Dedifferentiated amniotic fluid mesenchymal stem cell (primary cell): ENCODE measurements at regions not wholly inside any gene's neighbourhood (a gene's known extent, or its start where the extent isn't known, plus 50 kb on each side); places are given as distances from the start of the nearest gene placed in this dataset.
"Not testable (repeated sequence)": the region's sequence is repeated elsewhere in the genome, so short reads cannot be mapped to it uniquely, and the experiment has no call there.

Experiments used
- DNase-seq: peaks from one replicate; pipeline ENCODE4 v3.0.0-alpha.2; 2016; ENCODE audit errors: extremely low spot score

DNA sequence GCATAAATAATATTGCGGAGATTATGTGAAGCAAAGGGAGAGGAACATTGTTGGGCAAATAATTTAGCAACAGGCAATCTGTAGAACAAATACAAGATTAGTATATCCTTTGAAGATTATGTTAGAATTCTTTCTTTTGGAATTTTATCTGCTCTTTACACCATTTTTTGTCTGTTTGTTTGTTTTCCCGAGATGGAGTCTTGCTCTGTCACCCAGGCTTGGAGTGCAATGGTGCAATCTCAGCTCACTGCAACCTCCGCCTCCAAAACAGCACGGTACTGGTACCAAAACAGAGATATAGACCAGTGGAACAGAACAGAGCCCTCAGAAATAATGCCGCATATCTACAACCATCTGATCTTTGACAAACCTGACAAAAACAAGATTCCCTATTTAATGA, 250.3 kb downstream of the FSIP2 start:
- not testable (repeated sequence) for DNase-seq

DNA sequence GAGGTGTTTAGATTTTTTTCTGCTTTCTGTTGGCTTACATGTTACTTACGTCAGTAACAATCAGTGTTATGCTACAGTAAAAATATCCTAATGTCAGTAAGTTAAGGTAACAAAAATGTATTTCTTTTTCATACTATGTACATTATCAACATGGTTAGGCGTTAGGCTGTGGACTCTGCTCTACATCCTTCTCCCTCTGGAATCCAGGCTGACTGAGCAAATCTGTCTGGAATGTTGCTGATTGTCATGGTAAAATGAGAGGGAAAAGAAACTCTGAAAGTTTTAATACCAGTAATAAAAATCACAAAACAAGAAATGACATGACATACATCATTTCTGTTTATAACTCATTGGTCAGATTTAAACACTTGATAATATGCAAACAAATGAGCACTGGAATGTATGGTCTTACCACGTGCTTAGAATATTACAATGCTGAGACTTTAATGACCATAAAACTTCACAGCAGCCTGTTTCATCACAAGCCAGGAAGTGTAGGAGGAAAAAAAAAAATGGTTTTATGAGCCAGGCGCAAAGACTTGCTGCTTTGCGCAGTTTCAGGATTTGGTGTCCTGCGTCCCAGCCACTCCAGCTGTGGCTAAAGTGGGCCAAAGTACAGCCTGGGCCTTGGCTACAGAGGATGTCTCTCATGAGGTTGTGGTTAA, 252.4 kb downstream of the FSIP2 start:
- no peak for DNase-seq

DNA sequence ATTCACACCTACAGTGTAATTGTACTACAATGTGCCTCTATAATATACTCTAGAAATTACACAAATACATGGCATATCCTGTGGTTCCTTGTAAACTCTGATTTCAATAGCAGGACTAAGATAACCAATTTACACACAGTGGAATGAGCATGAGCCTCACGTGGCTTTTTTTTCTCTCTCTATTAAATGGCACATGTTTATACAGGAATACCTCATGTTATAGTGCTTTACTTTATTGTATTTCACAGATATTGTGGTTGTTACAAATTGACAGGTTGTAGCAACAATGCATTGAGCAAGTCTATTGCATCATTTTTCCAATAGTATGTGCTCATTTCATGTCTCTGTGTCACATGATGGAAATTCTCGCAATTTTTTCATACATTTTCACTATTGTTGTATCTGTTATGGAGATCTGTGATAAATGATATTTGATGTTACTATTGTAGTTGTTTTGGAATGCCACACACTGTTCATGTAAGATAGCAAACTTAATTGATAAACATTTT, 260.0 kb downstream of the FSIP2 start:
- no peak for DNase-seq

DNA sequence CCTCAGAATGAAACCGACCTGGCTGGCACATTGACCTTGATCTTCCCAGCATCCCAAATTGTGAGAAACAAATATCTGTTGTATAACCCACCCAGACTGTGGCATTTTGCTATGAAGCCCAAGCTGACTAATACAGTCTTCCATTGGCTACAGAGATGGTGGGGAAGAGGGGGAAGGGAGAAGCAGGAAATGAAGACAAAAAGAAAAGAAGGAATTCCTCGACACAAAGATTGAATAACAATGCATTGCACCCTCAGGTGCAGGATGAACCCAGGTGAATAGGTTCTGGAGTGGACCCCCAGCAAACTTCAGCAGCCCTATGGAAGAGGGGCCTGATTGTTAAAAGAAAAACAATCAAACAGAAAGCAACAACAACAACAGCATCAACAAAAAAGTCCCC, 270.7 kb downstream of the FSIP2 start:
- no peak for DNase-seq

DNA sequence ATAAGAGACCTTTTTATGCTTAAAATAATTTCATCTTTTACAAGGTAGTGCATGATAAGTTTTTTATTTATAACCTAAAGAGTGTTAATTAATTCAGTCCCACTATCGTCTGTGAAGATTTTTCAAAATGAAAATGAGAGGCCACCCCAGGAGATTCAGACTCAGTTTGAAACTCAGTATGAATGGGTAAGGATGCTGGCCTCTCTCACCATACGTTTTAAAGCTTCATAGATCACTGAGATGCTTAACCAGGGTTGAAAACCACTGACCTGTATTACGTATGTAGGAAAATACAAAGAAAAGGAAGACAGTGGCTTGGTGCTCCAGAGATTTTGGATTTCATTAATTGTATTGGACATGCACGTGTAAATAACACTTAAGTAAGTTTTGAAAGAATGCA, 278.7 kb downstream of the FSIP2 start:
- no peak for DNase-seq

DNA sequence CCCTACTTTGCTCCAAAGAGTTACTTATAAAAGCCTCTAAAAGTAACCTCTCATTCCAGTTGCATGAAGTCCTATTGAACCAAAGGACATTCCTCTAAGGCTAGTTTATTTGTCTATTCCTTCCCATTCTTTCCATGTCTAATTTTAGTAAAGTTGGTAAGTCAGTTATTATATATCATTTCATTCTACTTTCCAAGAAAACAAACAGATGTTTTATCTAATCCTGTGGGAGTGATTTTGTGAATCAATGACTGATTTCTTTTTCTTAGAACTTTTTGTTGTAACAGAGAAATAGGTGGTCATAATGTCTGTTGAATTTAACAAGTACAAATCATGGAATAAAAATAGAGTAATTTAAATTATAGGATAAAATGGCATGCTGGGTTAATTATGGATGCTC, 286.3 kb downstream of the FSIP2 start:
- DNase-seq = no peak

GRCh38 chr2:186027922-186028321, 289.3 kb downstream of the FSIP2 start:
- DNase-seq = no peak

- no peak for DNase-seq
These were observed 292.6 kb downstream of the FSIP2 start for GRCh38 chr2:186031229-186031628.

GRCh38 chr2:186032102-186032738, 293.6 kb downstream of the FSIP2 start:
- no peak for DNase-seq

- no peak for DNase-seq
These were observed 294.3 kb downstream of the FSIP2 start for GRCh38 chr2:186032930-186033329.

- no peak for DNase-seq
These were observed 294.9 kb downstream of the FSIP2 start for GRCh38 chr2:186033541-186033940.

DNA sequence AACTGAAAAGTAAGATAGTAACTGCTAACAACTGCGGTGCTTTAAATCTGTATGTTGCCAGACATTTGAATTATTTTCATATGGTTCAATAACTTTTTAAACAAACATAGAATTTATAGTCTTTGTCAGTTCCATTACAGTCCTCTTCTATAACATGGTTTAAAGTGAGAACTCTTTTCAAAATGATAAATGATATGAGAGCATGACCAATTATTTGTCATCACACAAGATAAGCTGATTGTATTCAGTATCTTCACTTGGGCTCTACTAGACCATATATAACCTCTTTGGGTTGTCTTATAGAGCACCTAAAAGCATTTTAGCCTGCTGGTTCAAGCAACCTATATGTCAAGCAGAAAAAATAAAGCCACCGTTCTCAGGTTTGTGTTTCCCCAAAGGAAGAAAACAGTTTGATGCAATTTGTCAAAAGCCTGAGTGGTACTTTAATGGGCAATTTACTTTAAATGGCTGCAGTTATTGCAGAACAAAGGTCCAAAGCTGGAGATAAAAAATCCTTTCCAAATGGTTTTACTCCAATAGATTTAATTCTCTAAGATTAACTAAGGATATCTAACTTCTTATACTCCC, 298.4 kb downstream of the FSIP2 start:
- DNase-seq = no peak

GRCh38 chr2:186042207-186043028, 303.8 kb downstream of the FSIP2 start:
- DNase-seq = no peak

DNA sequence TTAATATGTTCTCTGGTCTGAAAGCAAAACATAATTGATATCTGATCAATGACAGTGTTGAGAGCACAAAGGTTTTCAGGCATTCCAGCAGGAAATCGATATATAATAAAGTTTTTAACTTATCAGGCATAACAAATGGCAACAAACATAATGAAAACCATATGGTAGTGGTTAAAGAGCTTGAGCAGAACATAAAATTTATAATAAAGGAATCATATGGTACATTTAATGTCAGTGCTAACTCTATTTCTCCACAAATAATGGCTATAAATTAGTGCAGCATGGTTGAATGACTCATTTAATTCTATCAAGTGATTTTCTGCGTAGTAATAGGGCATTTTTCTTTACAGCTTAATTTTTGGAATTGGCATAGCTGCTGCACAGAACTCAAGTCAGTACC, 306.2 kb downstream of the FSIP2 start:
- no peak for DNase-seq

DNA sequence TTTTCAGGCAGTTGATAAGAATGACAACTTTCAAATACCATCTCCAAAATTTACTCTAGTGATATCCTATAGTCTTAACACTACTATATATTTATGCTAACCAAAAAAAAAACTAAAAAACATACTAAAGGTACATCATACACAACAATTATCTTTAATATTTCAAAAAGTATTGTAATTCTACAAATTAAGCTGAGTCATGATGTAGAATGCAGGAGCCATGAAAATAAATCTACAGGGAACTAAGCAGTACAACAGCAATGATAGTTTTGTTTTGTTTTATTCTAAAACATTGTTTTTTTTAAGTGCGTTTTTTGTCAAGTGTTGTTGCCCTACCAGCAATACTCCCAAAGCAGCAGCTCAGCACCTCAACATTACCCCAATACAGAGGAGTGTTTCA, 314.3 kb downstream of the FSIP2 start:
- DNase-seq = no peak

DNA sequence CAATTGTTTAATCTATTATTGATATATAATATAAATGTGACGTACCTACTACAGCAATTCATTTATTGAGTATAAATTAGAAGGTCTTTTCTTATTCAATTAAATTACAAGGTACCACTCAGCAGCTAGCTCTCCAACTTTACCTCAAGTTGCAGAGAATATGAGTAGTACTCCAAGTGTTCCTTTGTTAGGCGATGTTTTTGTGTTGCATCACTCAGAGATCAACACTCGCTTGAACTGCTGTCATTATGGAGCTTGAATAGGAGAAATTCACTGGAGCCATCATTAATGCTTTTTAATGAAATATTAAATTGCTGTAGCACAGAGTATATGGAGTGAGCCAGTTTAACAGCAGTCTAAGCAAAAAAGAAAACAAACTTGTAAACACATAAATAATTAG, 320.0 kb downstream of the FSIP2 start:
- no peak for DNase-seq

- no peak for DNase-seq
These were observed 320.5 kb downstream of the FSIP2 start for GRCh38 chr2:186059096-186059495.

DNA sequence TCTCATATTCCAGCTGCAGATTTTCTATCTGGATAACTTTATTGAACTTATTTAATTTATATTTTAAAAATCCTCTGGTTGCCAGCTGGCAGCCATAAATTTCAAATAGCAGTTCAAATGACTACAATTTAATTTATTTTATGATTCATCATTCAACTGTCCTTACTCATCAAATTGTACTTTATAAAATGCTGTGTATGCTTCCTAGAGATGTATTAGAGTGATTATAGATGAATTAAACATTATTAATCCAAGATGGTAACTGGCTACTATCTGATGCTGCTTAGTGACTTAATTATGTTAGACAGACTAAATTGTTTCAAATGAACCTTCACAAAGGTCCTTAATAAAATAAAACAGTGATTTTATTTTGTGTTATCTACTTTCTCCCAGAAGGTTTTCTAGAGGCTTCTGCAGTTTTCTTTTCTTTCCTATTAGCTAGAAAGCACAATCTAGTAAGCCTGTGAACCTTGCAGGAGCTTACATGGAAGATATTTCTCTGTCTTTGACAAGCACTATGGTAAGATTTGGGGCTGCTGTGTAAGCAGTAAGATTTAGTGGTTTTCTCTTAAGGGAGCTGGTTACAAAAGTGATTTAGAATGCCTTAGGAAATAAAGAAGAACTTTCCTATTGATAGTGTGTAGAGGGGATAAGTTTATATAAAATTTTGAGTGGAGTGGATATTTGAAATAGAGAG, 322.3 kb downstream of the FSIP2 start:
- DNase-seq = no peak

DNA sequence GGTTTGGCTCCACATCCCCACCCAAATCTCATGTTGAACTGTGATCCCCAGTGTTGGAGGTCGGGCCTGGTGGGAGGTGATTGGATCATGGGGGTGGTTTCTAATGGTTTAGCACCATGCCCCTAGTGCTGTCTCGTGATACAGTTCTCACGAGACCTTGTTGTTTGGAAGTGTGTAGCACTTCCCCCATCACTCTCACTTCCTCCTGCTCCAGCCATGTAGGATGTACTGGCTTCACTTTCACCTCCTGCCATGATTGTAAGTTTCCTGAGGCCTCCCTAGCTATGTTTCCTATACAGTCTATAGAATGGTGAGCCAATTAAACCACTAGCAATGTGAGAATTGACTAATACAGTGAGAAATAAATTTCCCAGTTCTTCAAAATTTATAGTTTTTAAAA, 325.9 kb downstream of the FSIP2 start:
- DNase-seq = no peak

DNA sequence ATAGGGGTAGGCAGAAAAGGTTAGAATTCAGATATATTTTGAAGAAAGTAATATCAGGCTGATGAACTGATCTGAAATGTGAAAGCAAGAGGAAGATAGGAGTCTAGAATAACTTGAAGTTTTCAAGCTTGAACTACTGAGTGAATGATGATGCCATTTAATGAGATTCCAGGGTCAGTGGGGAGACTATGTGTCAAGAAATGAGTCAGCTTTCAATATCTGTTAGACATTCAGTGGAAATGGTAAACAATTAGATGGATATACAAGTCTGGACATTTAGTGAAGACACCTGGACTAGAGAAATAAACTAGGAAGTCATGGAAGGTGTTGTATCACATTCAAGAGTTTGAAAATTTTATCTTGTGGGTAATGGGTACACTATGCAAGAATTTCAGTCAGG, 326.9 kb downstream of the FSIP2 start:
- DNase-seq = no peak

DNA sequence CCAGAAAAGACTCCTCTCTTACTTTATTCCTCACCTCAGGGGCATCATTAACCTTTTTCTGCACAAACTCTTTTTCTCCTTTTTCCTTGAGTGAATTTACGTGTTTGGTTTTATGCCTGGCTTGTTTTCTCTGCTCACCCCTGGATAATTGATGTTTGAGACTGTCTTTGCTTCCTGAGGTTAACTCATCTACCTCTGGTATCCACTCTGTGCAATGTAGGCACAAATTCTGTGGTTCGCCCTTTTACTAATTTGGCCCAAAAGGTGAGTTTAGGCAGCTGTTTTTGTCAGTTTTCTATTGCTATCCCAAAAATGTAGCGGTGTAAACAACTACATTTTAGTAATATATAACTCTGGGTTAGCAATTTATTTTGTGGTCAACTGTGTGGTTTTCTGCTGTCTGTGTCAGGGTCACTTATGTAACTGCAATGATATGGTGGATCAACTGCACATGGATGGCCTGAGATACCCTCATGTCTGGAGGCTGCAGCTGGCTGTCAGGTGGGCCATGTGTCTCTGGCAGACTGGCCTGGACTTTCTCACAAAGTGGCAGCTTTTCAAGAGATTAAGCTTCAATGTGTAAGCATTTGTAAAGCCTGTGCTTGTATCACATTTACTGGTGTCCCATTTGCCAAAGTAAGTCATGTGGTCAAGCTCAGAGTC, 329.7 kb downstream of the FSIP2 start:
- DNase-seq = no peak
